ENCODE measurements at regions not wholly inside any gene's neighbourhood (a gene's known extent, or its start where the extent isn't known, plus 50 kb on each side); places are given as distances from the start of the nearest gene placed in this dataset.
"Not testable (repeated sequence)": the region's sequence is repeated elsewhere in the genome, so short reads cannot be mapped to it uniquely, and the experiment has no call there.

- no peak overlapping the region for H3K27ac ChIP-seq
- H3K27me3 ChIP-seq = no peaks in the 10 kb centered on the region
- H3K36me3 ChIP-seq = no peaks in the 10 kb centered on the region
- peaks cover 0 to 7% of the 10 kb centered on the region in 2 donors for H3K9me3 ChIP-seq
- DNase-seq (ENCODE audit: low spot score in 2 of 2) = no peak
- no peaks in the 10 kb centered on the region for H3K4me1 ChIP-seq
- H3K4me3 ChIP-seq = no peak overlapping the region
- intact Hi-C loops (cut with DNase I; ENCODE audit: low total_unique reads) = no loop called here
- TF ChIP-seq, protein P1, sequence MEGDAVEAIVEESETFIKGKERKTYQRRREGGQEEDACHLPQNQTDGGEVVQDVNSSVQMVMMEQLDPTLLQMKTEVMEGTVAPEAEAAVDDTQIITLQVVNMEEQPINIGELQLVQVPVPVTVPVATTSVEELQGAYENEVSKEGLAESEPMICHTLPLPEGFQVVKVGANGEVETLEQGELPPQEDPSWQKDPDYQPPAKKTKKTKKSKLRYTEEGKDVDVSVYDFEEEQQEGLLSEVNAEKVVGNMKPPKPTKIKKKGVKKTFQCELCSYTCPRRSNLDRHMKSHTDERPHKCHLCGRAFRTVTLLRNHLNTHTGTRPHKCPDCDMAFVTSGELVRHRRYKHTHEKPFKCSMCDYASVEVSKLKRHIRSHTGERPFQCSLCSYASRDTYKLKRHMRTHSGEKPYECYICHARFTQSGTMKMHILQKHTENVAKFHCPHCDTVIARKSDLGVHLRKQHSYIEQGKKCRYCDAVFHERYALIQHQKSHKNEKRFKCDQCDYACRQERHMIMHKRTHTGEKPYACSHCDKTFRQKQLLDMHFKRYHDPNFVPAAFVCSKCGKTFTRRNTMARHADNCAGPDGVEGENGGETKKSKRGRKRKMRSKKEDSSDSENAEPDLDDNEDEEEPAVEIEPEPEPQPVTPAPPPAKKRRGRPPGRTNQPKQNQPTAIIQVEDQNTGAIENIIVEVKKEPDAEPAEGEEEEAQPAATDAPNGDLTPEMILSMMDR (IDR thresholded peaks at IDR 0.05) = no peak
- TF ChIP-seq POLR2AphosphoS5 (IDR thresholded peaks at IDR 0.05) = no peak
- TF ChIP-seq POLR2A (IDR thresholded peaks at IDR 0.05) = no peak
These were observed 170.8 kb downstream of the PMAIP1 start for GRCh38 chr18:60070631-60071030.

DNA sequence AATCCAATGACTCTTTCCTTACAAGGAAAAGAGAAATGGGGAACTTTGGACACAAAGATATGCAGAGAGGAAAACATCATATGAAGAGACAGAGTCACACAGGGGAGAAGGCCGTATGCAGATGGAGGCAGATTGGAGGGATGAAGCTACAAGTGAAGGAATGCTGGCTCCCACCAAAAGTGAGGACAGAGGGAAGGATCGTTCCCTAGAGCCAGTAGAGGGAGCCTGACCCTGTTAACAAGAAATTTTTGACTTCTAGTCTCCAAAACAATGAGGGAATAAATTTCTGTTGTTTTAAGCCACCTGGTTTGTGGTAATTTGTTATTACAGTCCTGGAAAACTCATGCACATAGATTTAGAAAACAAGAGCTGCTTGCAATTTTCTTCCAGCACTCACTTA lies 169.3 kb downstream of the PMAIP1 start:
- Histone ChIP-seq H3K27me3 (no peaks in the 10 kb centered on the region), H3K27ac (no peak overlapping the region), H3K36me3 (no peaks in the 10 kb centered on the region), H3K9me3 (no peaks in the 10 kb centered on the region), H3K4me1 (no peaks in the 10 kb centered on the region), H3K4me3 (no peak overlapping the region)
- TF ChIP-seq, protein P1 (IDR thresholded peaks at IDR 0.05) = no peak
- TF ChIP-seq POLR2AphosphoS5 (IDR thresholded peaks at IDR 0.05) (no peak), POLR2A (IDR thresholded peaks at IDR 0.05) (no peak)
- DNase-seq (ENCODE audit: low spot score in 2 of 2) = no peak
- intact Hi-C loops (cut with DNase I; ENCODE audit: low total_unique reads) = no loop called here

DNA sequence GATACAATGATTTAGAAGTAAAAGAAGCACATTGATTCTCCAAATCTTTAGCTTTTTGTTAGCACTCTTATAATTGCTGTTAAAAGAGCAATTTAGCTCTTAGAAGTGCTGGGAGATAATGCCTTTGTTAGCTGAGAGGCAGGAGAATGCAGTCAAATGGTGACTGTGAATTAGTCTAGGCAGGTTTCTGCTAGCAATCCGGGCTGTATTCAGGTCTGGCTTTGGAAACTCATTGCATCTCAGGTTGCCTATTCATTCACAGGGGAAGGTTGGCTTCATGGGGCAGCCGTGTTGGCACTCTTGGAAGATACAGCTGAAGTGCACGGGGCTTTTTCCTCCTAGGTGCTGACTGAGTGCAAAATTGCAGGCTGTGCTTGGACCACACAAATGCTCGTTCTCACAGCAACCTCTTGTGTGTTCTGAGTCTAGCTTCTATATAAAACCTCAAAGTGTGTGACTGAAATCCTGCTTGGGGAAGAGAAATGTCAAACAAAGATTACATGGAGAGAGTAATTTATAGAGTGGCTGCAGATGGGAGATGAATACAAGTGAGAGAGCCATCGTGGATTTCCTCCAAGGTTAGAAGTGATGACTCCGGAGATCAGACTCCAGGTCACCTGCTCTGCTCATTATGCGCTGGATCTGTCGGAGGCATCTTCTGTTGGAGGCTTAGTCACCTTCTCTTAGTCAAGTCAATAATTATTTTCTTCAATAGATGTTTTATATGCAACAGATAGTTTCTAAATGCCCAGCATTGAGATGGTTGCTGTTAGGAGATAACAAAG lies 167.8 kb downstream of the PMAIP1 start:
- no peaks in the 10 kb centered on the region for H3K27me3 ChIP-seq
- H3K4me1 ChIP-seq = no peaks in the 10 kb centered on the region
- H3K27ac ChIP-seq = no peak overlapping the region
- no peaks in the 10 kb centered on the region for H3K36me3 ChIP-seq
- H3K4me3 ChIP-seq = no peak overlapping the region
- no peak for TF ChIP-seq POLR2AphosphoS5 (IDR thresholded peaks at IDR 0.05)
- TF ChIP-seq, protein P1 (IDR thresholded peaks at IDR 0.05) = no peak
- no peak for TF ChIP-seq POLR2A (IDR thresholded peaks at IDR 0.05)
- DNase-seq (ENCODE audit: low spot score in 2 of 2) = no peak
- intact Hi-C loops (cut with DNase I; ENCODE audit: low total_unique reads) = no loop called here
- no peaks in the 10 kb centered on the region for H3K9me3 ChIP-seq

DNA sequence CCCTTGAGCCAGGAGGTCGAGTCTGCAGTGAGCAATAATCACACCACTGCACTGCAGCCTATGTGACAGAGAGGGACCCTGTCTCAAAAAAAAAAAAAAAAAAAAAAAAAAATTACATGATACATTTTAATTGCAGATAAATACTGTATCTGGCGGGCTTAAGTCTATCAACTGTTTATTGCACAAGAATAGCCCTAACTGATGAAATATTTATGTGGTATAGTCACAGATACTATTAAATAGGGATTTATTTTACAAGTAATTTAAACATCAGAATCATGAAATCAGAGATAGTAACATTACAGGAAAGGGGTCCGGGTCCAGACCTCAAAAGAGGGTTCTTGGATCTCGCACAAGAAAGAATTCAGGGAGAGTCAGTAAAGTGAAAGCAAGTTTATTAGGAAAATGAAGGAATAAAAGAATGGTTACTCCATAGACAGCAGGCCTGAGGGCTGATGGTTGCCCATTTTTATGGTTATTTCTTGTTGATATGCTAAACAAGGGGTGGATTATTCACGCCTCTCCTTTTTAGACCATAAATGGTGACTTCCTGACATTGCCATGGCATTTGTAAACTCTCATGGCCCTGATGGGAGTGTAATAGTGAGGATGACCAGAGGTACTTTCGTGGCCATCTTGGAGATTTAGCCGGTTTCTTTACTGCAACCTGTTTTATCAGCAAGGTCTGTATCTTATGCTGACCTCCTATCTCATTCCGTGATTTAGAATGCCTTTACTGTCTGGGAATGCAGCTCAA lies 166.6 kb downstream of the PMAIP1 start:
- Histone ChIP-seq H3K4me3 (no peak overlapping the region), H3K27me3 (no peaks in the 10 kb centered on the region), H3K36me3 (no peaks in the 10 kb centered on the region), H3K27ac (no peak overlapping the region), H3K9me3 (no peaks in the 10 kb centered on the region), H3K4me1 (no peaks in the 10 kb centered on the region)
- intact Hi-C loops (cut with DNase I; ENCODE audit: low total_unique reads) = no loop called here
- no peak for DNase-seq (ENCODE audit: low spot score in 2 of 2)
- TF ChIP-seq, protein P1 (IDR thresholded peaks at IDR 0.05) = no peak
- no peak for TF ChIP-seq POLR2AphosphoS5 (IDR thresholded peaks at IDR 0.05)
- no peak for TF ChIP-seq POLR2A (IDR thresholded peaks at IDR 0.05)

GRCh38 chr18:60064271-60064670 lies 164.5 kb downstream of the PMAIP1 start:
- DNase-seq (ENCODE audit: low spot score in 2 of 2) = no peak
- H3K4me3 ChIP-seq = no peak overlapping the region
- intact Hi-C loops (cut with DNase I; ENCODE audit: low total_unique reads) = loop anchor here (5.0 kb wide), 1 partner anchor 123 kb away; no protein-coding TSS in a partner anchor
- H3K4me1 ChIP-seq = no peaks in the 10 kb centered on the region
- H3K27ac ChIP-seq = no peak overlapping the region
- no peaks in the 10 kb centered on the region for H3K9me3 ChIP-seq
- TF ChIP-seq, protein P1 (IDR thresholded peaks at IDR 0.05) = no peak
- TF ChIP-seq POLR2AphosphoS5 (IDR thresholded peaks at IDR 0.05) (no peak), POLR2A (IDR thresholded peaks at IDR 0.05) (no peak)
- no peaks in the 10 kb centered on the region for H3K36me3 ChIP-seq
- H3K27me3 ChIP-seq = no peaks in the 10 kb centered on the region

DNA sequence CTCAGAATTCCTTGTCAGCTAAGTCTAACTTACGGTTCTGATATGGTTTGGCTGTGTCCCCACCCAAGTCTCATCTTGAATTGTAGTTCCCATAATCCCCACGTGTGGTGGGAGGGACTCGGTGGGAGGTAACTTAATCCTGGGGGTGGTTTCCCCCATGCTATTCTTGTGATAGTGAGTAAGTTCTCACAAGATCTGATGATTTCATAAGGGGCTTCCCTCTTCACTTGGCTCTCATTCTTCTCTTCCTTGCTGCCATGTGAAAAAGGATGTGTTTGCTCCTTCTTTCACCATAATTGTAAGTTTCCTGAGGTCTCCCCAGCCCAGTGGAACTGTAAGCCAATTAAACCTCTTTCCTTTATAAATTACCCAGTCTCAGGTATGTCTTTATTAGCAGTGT lies 163.0 kb downstream of the PMAIP1 start:
- not testable (repeated sequence) for H3K4me1 ChIP-seq; H3K27me3 ChIP-seq; H3K27ac ChIP-seq; H3K36me3 ChIP-seq; H3K4me3 ChIP-seq; H3K9me3 ChIP-seq; DNase-seq (ENCODE audit: low spot score in 2 of 2)
- intact Hi-C loops (cut with DNase I; ENCODE audit: low total_unique reads) = loop anchor here (5.0 kb wide), 1 partner anchor 124 kb away; no protein-coding TSS in a partner anchor

All from breast epithelium (tissue), 4 donors.